Psoas muscle (tissue), 7 donors: ENCODE measurements at regions not wholly inside any gene's neighbourhood (a gene's known extent, or its start where the extent isn't known, plus 50 kb on each side); places are given as distances from the start of the nearest gene placed in this dataset.
"Not testable (repeated sequence)": the region's sequence is repeated elsewhere in the genome, so short reads cannot be mapped to it uniquely, and the experiment has no call there.

ENCODE experiments used
- ATAC-seq, 4 donors: fragments of 200-7000 bp; cut with Tn5 transposase; one replicate each; pipeline ENCODE4 v1.9.1; 2020; ENCODE audit warnings: moderate library complexity in 3 of 4, mild to moderate bottlenecking in 2 of 4
- DNase-seq, 2 donors: peaks; one replicate each; pipeline ENCODE4 v3.0.0-alpha.2; 2020
- H3K27ac ChIP-seq: fragments of 200-600 bp; one replicate; pipeline ENCODE4 v1.8.0; 2022
- H3K27me3 ChIP-seq, 3 donors: fragments of 200-600 bp in 1 of 3; one replicate each; pipeline versions ENCODE4 v1.6.1 to v1.8.0; 2013 to 2022; ENCODE audit warnings: low read length in 2 of 3, mild to moderate bottlenecking in 2 of 3, moderate library complexity in 1 of 3; ENCODE audit not compliant: insufficient read depth in 3 of 3
- H3K36me3 ChIP-seq, 2 donors: fragments of 200-600 bp in 1 of 2; one replicate each; pipeline versions ENCODE4 v1.6.1 to v1.8.0; 2013 to 2022; ENCODE audit warnings: low read depth in 1 of 2, mild to moderate bottlenecking in 1 of 2, moderate library complexity in 1 of 2; ENCODE audit not compliant: insufficient read depth in 1 of 2
- H3K4me1 ChIP-seq: fragments of 200-600 bp; one replicate; pipeline ENCODE4 v1.8.0; 2022
- H3K4me3 ChIP-seq: fragments of 200-600 bp; one replicate; pipeline ENCODE4 v1.8.0; 2022; ENCODE audit warnings: mild to moderate bottlenecking
- H3K9me3 ChIP-seq: fragments of 200-600 bp; one replicate; pipeline ENCODE4 v1.8.0; 2022
- WGBS, 3 donors: extraction: QIAGEN DNeasy Blood & Tissue Kit; methylation state at CpG; one replicate each; pipeline versions ENCODE4 v1.1.6 to v1.1.7; 2013; 5-methylcytosine and 5-hydroxymethylcytosine counted together
- intact Hi-C, 2 donors: fragments of 100-400 bp; cut with DNase I; formaldehyde crosslinking; loops; one replicate each; pipeline versions ENCODE4 v1.11.0 to v1.14.2; 2022
- TF ChIP-seq, protein P1 (sequence below): fragments of 200-600 bp; IDR thresholded peaks from one replicate; pipeline ENCODE4 v1.8.0; 2022; ENCODE audit warnings: antibody characterized with exemption
- donor health status: healthy with polysubstance abuse.
- donor health status: DM: no; HTN: no; CAD: no; lungs with moderate emphysema.
- donor health status: Bipolar disorder and iron deficiency.
- donor health status: healthy.
- donor health status: DM: yes; HTN: yes; CAD: no.
- donor health status: DM: no; HTN: no; CAD: no.
- donor health status: DM: yes; HTN: yes; CAD: no.

DNA sequence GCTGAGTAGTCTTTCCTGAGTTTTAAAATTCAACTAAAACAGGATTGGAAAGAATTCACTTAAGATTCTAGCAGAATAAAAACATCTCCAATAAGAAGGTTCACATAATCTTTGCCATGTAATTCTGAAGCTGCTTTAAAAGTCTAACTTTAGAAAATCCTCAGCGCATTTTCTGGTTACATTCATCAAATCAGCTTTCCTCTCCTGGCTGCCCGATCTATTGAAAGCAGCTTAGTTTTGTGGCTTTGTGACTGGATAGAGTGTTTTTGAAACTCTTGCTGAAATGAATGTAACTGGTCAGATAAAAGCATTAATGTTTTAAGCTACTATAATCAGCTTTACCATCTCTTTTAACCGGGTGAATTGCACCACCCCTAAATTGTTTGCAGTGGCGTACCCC lies 66.8 kb downstream of the DOP1B start:
- ATAC-seq (no peak), DNase-seq (no peak)
- WGBS, 3 donors: 91 to 94% (median 92%) methylated on average over 4 of the region's 4 CpGs
- Histone ChIP-seq H3K27ac (no peak overlapping the region), H3K9me3 (no peaks in the 10 kb centered on the region), H3K4me1 (no peaks in the 10 kb centered on the region), H3K27me3 (no peaks in the 10 kb centered on the region), H3K36me3 (peaks cover 3 to 85% of the 10 kb centered on the region in 2 donors), H3K4me3 (no peak overlapping the region)
- intact Hi-C loops: no loop called here
- TF ChIP-seq, protein P1, sequence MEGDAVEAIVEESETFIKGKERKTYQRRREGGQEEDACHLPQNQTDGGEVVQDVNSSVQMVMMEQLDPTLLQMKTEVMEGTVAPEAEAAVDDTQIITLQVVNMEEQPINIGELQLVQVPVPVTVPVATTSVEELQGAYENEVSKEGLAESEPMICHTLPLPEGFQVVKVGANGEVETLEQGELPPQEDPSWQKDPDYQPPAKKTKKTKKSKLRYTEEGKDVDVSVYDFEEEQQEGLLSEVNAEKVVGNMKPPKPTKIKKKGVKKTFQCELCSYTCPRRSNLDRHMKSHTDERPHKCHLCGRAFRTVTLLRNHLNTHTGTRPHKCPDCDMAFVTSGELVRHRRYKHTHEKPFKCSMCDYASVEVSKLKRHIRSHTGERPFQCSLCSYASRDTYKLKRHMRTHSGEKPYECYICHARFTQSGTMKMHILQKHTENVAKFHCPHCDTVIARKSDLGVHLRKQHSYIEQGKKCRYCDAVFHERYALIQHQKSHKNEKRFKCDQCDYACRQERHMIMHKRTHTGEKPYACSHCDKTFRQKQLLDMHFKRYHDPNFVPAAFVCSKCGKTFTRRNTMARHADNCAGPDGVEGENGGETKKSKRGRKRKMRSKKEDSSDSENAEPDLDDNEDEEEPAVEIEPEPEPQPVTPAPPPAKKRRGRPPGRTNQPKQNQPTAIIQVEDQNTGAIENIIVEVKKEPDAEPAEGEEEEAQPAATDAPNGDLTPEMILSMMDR: no peak

DNA sequence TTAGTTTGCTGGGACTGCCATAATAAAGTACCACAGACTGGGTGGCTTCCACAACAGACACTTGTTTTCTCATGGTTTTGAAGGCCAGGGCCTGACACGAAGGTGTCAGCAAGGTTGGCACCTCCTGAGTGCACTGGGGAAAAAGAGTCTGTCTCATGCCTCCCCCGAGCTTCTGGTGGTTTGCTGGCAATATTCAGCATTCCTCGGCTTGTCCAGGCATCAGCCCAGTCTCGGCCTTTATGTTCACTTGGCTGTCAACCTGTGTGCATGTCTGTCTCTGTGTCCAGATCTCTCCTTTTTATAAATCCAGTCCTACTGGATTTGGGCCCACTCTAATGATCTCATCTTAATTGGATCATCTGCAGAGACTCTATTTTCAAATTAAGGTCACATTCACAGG lies 72.6 kb downstream of the DOP1B start:
- H3K27ac ChIP-seq: no peak overlapping the region
- TF ChIP-seq, protein P1: no peak
- H3K4me3 ChIP-seq: no peak overlapping the region
- 34 to 53% (median 49%) methylated on average over 4 of the region's 4 CpGs for WGBS, 3 donors
- H3K4me1 ChIP-seq: no peaks in the 10 kb centered on the region
- no peaks in the 10 kb centered on the region for H3K27me3 ChIP-seq
- no peak for ATAC-seq
- intact Hi-C loops: no loop called here
- no peaks in the 10 kb centered on the region for H3K9me3 ChIP-seq
- no peak for DNase-seq
- H3K36me3 ChIP-seq: peaks cover 0 to 92% of the 10 kb centered on the region in 2 donors

DNA sequence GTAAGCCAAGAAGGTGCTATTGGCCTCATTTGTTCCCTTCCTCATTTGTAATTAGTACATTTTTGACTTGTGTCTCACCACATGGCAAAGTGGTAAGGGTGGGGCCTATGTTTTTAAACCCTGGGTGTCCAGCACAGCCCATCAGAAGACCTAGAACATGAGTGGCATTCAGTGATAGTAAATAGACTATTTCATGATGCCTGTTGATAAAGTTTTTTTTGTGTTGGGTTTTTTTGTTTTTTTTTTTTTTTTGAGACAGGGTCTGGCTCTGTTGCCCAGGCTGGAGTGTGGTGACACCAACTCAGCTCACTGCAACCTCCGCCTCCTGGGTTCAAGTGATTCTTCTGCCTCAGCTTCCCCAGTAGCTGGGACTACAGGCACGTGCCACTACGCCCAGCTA lies 74.8 kb downstream of the DOP1B start:
- H3K9me3 ChIP-seq, H3K27ac ChIP-seq, H3K27me3 ChIP-seq, DNase-seq, H3K4me3 ChIP-seq, H3K4me1 ChIP-seq, ATAC-seq, intact Hi-C loops: not testable (repeated sequence)
- H3K36me3 ChIP-seq: peaks cover 0 to 77% of the 10 kb centered on the region in 2 donors
- WGBS, 3 donors: 92 to 100% (median 93%) methylated on average over 3 of the region's 3 CpGs

DNA sequence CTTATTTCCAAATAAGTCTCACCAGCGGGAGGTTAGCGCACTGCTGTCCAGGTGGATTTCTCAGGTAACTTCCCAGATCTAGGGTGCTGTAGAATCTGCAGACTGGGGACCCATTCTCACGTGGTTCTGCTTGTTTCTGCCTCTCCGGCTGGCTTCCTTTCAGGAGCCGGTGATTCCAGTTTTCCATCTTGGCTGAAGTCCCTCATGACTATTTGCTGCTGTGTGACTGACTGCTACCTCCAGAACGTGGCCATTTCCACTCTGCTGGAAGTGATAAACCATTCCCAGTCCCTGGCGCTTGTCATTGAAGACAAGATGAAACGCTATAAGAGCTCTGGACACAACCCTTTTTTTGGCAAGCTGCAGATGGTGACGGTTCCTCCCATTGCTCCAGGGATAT lies 76.0 kb downstream of the DOP1B start:
- Histone ChIP-seq H3K36me3 (peaks cover 0 to 76% of the 10 kb centered on the region in 2 donors), H3K4me1 (no peaks in the 10 kb centered on the region), H3K9me3 (no peaks in the 10 kb centered on the region), H3K4me3 (no peak overlapping the region), H3K27ac (no peak overlapping the region), H3K27me3 (no peaks in the 10 kb centered on the region)
- WGBS, 3 donors: 52 to 83% (median 58%) methylated on average over 9 of the region's 9 CpGs
- no peak for ATAC-seq
- no peak for DNase-seq
- TF ChIP-seq, protein P1: no peak
- intact Hi-C loops: no loop called here

DNA sequence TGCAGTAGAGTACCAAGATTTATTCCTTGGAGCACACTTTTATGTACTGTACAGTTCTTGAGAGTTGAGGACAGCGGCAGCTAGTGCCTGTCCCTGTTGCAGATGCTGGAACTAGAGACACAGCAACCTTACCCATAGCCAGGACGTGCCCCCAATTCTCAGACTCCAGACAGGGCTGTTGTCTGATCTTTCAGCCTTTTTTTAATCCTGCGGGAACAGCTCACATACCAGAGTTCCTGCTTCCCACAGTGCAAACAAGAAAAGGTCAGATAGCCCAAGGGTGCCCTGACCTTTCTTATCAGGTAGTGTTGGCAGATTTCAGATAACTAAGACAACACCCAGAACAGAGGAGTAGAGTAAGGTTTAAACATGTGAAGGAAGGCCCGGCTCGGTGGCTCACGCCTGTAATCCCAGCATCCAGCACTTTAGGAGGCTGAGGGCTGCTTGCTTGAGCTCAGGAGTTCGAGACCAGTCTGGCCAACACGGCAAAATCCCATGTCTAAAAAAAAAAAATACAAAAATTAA lies 78.5 kb downstream of the DOP1B start:
- DNase-seq (no peak), ATAC-seq (no peak)
- H3K27me3 ChIP-seq: no peaks in the 10 kb centered on the region
- H3K27ac ChIP-seq: no peak overlapping the region
- WGBS, 3 donors: 90 to 96% (median 91%) methylated on average over 8 of the region's 8 CpGs
- H3K9me3 ChIP-seq: no peaks in the 10 kb centered on the region
- peaks cover 0 to 77% of the 10 kb centered on the region in 2 donors for H3K36me3 ChIP-seq
- intact Hi-C loops: no loop called here
- no peaks in the 10 kb centered on the region for H3K4me1 ChIP-seq
- TF ChIP-seq, protein P1: no peak
- H3K4me3 ChIP-seq: no peak overlapping the region
